OCI-LY3 (cell line): ENCODE measurements at regions not wholly inside any gene's neighbourhood (a gene's known extent, or its start where the extent isn't known, plus 50 kb on each side); places are given as distances from the start of the nearest gene placed in this dataset.

Experiments
- EZH2phosphoT487 ChIP-seq: fragments of 200-600 bp; shearing (Covaris generic); IDR thresholded peaks from 2 replicates; pipeline ENCODE4 v1.6.1; 2018; ENCODE audit warnings: antibody characterized with exemption, mixed run types, low read depth
- TF ChIP-seq, protein P1 (sequence below): fragments of 200-600, 300-600 bp; sonication (generic); IDR thresholded peaks from 2 replicates; pipeline ENCODE4 v1.5.1; 2014; ENCODE audit warnings: antibody characterized with exemption, low read length, low read depth

DNA sequence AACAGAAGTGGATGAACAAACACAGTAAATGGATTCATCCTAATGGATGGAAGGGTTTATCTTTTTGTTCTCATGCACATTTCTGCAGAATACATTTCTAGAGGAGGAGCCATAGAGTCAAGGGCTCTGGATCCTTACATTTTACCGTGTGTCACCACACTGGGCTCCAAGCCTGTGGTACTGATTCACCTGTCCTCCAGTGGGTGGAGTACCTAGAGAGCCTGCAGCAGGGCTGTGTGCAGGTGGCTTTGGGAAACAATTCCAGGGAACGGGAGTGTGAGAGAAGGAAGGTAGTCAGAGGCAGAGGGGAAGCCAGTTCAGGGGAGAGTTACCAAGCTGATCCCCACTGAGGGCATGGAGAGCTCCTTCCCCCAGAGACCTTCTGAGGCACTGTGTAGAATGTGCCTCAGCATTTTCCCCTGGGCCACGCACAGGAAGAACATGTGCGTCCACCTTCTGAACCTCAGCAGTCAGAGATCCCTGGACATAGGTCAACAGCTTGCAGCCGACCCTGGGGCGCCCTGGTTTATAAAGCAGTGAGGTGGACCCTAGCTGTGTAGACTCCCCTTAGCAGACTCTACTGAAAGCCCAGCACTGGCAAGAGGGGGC is 85.3 kb upstream of the SLC22A23 start:
- no peak for TF ChIP-seq EZH2phosphoT487
- TF ChIP-seq, protein P1, sequence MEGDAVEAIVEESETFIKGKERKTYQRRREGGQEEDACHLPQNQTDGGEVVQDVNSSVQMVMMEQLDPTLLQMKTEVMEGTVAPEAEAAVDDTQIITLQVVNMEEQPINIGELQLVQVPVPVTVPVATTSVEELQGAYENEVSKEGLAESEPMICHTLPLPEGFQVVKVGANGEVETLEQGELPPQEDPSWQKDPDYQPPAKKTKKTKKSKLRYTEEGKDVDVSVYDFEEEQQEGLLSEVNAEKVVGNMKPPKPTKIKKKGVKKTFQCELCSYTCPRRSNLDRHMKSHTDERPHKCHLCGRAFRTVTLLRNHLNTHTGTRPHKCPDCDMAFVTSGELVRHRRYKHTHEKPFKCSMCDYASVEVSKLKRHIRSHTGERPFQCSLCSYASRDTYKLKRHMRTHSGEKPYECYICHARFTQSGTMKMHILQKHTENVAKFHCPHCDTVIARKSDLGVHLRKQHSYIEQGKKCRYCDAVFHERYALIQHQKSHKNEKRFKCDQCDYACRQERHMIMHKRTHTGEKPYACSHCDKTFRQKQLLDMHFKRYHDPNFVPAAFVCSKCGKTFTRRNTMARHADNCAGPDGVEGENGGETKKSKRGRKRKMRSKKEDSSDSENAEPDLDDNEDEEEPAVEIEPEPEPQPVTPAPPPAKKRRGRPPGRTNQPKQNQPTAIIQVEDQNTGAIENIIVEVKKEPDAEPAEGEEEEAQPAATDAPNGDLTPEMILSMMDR: no peak
